HG03457 (cell line): ENCODE measurements at regions not wholly inside any gene's neighbourhood (a gene's known extent, or its start where the extent isn't known, plus 50 kb on each side); places are given as distances from the start of the nearest gene placed in this dataset.

Source experiments
- ATAC-seq: cut with Tn5 transposase; IDR thresholded peaks from one replicate; pipeline ENCODE4 v1.9.1; 2021; ENCODE audit warnings: moderate number of reproducible peaks; ENCODE audit not compliant: unreplicated experiment

GRCh38 chr7:126378642-126379041 is 874.1 kb downstream of the GRM8 start:
- no peak for ATAC-seq

GRCh38 chr7:126370038-126370668 is 882.6 kb downstream of the GRM8 start:
- peak; percentile 76 for ATAC-seq

GRCh38 chr7:126362746-126363145 is 890.0 kb downstream of the GRM8 start:
- ATAC-seq = no peak

GRCh38 chr7:126361183-126361582 is 891.6 kb downstream of the GRM8 start:
- no peak for ATAC-seq

- no peak for ATAC-seq
Observed at GRCh38 chr7:126339813-126340212, 912.9 kb downstream of the GRM8 start.

- ATAC-seq = no peak
Observed at GRCh38 chr7:126305671-126306070, 947.1 kb downstream of the GRM8 start.

GRCh38 chr7:126303926-126304325 is 948.8 kb downstream of the GRM8 start:
- no peak for ATAC-seq

GRCh38 chr7:126302639-126303038 is 950.1 kb downstream of the GRM8 start:
- ATAC-seq = no peak

GRCh38 chr7:126286317-126286716 is 966.4 kb downstream of the GRM8 start:
- no peak for ATAC-seq

- ATAC-seq = no peak
Observed at GRCh38 chr7:126236261-126236660, 1016.5 kb downstream of the GRM8 start.

- ATAC-seq = no peak
Observed at GRCh38 chr7:126228356-126229061, 1024.2 kb downstream of the GRM8 start.

- ATAC-seq = no peak
Observed at GRCh38 chr7:126227643-126228042, 1025.1 kb downstream of the GRM8 start.

GRCh38 chr7:126227055-126227454 is 1025.7 kb downstream of the GRM8 start:
- ATAC-seq = no peak

GRCh38 chr7:126223729-126224128 is 1029.0 kb downstream of the GRM8 start:
- no peak for ATAC-seq

GRCh38 chr7:126222782-126223181 is 1030.0 kb downstream of the GRM8 start:
- no peak for ATAC-seq

GRCh38 chr7:126215785-126216184 is 1037.0 kb downstream of the GRM8 start:
- ATAC-seq = no peak

GRCh38 chr7:126213876-126214275 is 1038.9 kb downstream of the GRM8 start:
- ATAC-seq = no peak

- no peak for ATAC-seq
Observed at GRCh38 chr7:126211875-126212274, 1040.9 kb downstream of the GRM8 start.

GRCh38 chr7:126210707-126211106 is 1042.0 kb downstream of the GRM8 start:
- no peak for ATAC-seq

- ATAC-seq = no peak
Observed at GRCh38 chr7:126203185-126203584, 1049.6 kb downstream of the GRM8 start.

- no peak for ATAC-seq
Observed at GRCh38 chr7:126202177-126202576, 1050.6 kb downstream of the GRM8 start.

- ATAC-seq = no peak
Observed at GRCh38 chr7:126185959-126186580, 1066.7 kb downstream of the GRM8 start.
